Lower leg skin (tissue), 3 donors: ENCODE measurements at regions not wholly inside any gene's neighbourhood (a gene's known extent, or its start where the extent isn't known, plus 50 kb on each side); places are given as distances from the start of the nearest gene placed in this dataset.

Source experiments
- CTCF ChIP-seq, 3 donors: fragments of 450-650 bp; IDR thresholded peaks; one replicate each; pipeline ENCODE4 v1.5.1; 2016; ENCODE audit warnings: antibody characterized with exemption in 3 of 3, mild to moderate bottlenecking in 3 of 3, moderate library complexity in 2 of 3
- POLR2A ChIP-seq, 2 donors: fragments of 450-650 bp; IDR thresholded peaks; one replicate each; pipeline ENCODE4 v1.6.1; 2016 to 2017; ENCODE audit warnings: antibody characterized with exemption in 2 of 2, mild to moderate bottlenecking in 1 of 2, moderate library complexity in 1 of 2

- TF ChIP-seq CTCF (IDR thresholded peaks at IDR 0.05) (no peak), POLR2A (IDR thresholded peaks at IDR 0.05) (no peak)
Measured at GRCh38 chr2:221322741-221323140, 249.4 kb downstream of the EPHA4 start.
